Kidney glomerular epithelial cell (primary cell): ENCODE measurements at regions not wholly inside any gene's neighbourhood (a gene's known extent, or its start where the extent isn't known, plus 50 kb on each side); places are given as distances from the start of the nearest gene placed in this dataset.
"Not testable (repeated sequence)": the region's sequence is repeated elsewhere in the genome, so short reads cannot be mapped to it uniquely, and the experiment has no call there.

ENCODE experiments used
- DNase-seq: peaks from one replicate; lab custom pipeline; 2025; lab: John Stamatoyannopoulos, UW

GRCh38 chr16:66049865-66050264 is 316.6 kb upstream of the CDH5 start:
- DNase-seq = no peak

- no peak for DNase-seq
Observed at GRCh38 chr16:66045626-66046025, 320.9 kb upstream of the CDH5 start.

- no peak for DNase-seq
Observed at GRCh38 chr16:66044556-66044955, 321.9 kb upstream of the CDH5 start.

DNA sequence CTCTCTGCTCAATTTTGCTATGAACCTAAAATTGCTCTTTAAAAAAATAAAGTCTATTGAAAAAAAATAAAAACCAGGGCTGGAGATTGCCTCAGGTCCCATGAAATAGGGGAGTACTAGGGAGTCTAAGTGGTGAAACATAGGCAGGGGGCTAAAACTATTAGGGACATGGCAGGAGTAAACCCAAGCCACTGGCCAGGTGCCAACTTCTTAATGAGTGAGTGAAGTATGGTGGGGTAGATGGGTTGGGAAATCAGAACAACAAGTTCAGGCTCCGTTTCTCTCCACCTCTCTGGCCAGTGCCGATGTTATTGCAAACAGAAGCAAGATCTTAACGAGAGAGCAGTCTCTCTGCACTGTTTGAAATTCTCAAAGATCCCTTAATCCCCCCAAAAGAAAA is 322.4 kb upstream of the CDH5 start:
- no peak for DNase-seq

DNA sequence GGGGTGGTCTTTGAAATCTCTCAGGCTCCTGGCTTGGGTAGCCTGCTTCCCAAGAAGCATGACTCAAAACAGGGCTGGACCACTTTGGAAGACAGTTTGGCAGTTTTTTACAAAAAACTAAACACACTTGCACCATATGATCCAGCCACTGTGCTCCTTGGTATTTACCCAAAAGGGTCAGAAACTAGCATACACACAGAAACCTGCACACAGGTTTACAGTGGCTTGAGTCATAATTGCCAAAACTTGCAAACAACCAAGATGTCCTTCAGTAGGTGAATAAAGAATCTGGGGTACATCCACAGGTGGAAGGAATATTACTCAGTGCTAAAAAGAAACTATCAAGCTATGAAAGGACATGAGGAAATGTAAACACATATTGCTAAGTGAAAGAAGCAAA is 323.2 kb upstream of the CDH5 start:
- DNase-seq = no peak

DNA sequence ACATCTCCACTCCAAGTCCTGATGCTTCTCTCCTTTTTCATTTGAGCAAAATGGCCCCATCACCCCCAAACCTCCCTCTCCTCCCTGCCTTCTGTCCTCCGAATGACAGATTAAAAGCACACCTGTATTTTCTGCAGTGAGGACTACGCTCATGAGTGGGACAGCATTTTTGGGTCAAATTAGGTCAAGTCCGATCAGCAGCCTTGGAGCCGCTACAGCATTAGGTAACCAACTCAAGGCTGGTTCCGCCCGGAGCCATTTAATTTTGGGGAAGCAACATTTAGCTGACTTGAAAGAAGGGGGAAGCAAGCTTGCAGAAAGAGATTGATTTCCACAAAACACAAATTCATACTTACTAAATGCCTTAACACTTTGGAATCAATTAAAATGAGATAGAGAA is 324.1 kb upstream of the CDH5 start:
- DNase-seq = no peak

DNA sequence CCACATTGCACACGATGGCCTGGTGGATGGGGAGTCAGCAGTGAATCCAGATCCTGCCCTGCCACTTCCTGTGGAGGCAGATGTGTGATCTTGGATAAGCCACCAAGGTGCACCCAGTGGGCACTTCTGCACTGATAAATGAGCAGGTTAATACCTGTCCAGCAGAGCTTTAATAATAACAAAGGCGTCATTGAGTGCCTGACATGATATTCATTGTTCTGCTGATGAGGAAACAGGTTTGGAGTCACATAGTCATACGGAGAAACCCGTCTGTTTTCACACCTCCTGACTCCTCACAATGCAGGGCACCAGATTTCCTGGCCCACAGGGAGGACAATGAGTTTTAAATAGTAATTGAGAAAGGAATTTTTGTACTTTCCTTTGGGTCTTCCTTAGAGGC is 324.6 kb upstream of the CDH5 start:
- DNase-seq = no peak

DNA sequence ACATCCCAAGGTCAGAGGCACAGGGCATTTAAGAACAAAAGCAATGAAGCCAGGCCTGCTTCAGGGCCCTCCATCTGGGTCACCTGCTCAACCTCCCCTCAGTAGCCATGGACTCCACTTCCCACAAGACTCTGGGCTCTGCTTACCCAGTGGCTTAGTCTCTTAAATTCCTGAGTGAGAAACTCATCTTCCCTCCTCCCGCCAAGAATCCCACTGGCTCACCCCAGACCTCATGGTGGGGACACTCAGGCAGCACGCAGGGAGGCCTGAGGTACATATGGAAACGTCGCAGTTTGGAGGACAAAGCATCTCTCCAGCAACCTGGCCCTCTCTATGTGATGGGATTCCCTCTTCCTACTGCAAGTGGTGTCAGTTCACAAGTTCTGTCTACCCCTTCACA is 326.7 kb upstream of the CDH5 start:
- DNase-seq = no peak

DNA sequence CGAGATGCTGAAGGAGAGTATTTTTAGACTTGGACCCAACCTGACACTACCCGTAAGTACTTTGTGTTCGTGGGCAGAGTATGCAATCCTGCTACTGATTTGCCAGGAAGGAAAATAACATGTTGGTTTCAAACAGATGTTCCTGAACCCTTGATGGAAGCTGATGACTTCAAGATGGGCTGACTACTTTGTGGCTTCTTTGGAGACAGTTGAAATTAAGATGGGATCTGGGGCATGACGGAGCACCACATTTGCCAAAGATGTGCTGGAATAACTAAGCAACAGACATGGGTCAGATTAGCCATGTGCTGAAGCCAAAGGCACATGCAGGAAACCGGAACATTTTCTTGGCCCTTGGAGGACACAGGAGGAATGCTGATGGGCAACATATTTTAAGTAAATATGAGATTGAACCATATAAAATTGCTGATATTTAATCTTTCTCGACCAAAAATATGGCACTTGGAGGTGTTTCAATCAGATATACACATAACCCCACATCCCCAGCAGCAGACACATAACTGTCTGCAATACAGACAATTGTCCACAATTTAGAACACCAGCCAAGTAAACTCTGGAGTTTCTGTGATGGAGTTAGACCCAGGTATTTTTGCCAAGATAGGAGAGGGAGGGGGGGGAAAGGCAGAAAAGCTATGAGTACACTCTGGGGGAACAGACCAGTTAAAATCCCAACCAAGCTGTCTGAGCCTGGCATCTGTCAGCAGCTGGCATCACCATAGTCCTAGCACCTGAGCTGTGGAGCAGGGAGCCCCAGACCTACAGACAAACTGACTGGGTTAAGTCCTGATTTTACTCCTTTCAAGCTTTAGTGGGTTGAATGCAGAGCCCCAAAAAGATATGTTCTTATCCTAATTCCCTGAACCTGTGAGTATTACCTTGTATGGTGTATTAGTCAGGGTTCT is 329.4 kb upstream of the CDH5 start:
- no peak for DNase-seq

DNA sequence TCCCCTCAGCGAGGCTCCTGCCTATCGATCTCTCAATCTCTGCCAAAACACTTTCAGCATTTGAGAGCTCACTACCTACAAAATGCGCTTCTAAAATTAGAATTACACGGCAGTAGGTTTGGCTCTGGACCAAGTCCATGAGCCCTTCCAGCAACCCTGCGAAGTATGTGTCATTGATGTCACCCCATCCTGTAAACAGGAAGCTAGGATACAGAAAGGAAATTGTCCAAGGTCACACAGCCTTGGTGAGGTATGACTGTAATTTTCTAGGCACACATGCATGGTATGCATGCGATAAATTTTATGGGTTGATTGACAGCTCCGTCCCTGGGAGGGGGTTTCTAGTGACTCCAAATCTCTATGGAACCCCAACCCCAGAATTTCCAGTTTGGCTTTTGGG is 330.3 kb upstream of the CDH5 start:
- DNase-seq = no peak

- DNase-seq = no peak
Observed at GRCh38 chr16:66035096-66035495, 331.4 kb upstream of the CDH5 start.

GRCh38 chr16:66032841-66033240 is 333.6 kb upstream of the CDH5 start:
- no peak for DNase-seq

DNA sequence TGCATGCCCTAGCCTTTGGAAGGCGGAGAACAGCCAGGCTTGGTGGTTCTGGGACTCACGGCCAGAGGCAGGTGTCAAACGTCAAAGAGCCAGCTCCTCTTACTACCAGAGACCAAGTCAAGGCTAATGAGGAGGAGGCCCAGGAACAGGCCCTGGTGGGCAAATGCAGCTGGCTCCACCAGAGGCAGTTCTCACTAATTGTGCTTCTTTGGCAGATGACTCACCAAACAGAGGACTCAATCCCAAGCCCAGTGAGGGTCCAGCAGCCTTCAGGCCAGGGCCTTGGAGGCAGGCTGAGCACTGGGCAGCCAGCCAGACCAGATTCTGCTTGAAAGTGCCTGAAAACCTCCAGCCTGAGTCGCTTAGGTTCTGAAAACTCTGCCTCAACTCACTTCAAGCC is 336.5 kb upstream of the CDH5 start:
- no peak for DNase-seq

DNA sequence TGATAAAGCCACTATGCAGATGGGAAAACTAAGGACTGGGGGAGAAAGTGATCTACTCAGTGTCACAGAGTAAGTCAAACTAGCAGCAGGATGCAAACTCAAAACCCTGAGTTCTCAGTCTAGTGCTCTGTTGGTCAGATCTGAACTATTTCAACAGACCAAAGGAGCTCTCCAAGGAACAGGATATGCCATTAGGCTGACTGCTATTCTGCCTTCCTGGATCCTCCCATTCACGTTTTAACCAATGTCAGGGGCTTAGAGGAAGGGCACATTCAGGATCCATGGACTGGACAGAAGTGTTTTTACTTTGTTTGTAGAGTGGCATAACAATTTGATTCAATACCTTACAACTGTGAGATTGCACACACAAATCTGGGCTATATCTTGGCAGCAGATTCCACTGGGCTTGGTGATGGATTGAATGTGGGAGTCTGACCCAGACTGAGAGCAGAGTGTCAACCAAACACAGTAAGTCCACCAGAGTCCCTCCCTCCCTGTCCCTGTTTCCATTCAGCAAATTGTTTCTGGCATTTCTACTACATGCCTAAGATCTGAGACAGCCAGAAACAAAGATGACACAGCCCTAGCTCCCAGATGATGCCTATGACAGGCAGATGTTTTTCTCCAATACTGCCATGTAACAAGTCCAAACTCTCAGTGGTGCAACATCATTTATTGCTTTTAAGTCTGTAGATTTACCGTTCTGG is 337.8 kb upstream of the CDH5 start:
- no peak for DNase-seq

- DNase-seq = no peak
Observed at GRCh38 chr16:66026787-66027330, 339.6 kb upstream of the CDH5 start.

DNA sequence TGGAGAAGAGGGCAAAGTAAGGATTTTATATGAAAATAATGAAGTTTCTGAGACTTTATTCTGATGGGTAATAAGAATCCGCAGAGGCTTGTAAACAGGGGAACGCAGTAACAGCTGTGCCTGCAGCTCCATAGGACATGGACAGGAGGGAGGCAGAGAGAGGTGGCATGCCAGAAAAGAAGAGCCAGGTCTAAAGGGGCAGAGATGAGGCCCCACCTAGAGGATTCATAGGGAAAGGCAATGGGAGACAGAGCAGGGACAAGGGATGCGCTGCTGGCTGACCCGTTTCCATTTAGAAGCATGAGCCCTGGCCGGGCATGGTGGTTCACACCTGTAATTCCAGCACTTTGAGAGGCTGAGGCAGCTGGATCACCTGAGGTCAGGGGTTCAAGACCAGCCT is 340.3 kb upstream of the CDH5 start:
- no peak for DNase-seq

DNA sequence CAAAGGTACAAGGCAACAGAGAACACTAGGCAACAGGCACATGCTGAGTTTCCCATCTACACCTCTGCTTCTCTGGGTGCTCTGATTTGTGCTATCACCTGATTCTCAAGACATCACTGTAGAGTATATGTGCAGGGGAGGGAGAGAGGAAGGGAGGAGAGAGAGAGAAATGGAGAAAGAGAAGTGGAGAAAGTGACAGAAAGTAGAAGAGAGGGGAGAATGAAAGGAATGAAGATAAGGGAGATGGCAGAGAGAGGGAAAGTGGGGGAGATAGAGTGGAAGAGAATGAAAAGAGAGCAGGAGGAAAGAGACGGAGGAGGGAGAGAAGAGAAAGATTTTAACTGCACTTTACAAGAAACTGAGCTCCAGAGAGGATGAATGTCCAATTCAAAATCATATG is 340.7 kb upstream of the CDH5 start:
- DNase-seq = no peak

DNA sequence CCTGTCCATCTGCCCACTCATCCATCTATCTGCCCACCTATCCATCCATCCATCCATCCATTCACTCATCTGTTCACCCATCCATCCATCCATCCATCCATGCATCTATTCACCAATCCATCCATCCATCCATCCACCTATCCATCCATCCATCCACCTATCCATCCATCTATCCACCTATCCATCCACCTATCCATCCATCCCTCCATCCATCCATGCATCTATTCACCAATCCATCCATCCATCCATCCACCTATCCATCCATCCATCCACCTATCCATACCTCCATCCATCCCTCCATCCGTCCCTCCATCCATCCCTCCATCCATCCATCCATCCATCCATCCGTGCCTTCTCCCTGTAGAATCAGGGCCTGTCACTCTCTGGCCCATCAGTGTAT is 341.9 kb upstream of the CDH5 start:
- not testable (repeated sequence) for DNase-seq

- no peak for DNase-seq
Observed at GRCh38 chr16:66023481-66023880, 343.0 kb upstream of the CDH5 start.

- DNase-seq = no peak
Observed at GRCh38 chr16:66020642-66021041, 345.8 kb upstream of the CDH5 start.

DNA sequence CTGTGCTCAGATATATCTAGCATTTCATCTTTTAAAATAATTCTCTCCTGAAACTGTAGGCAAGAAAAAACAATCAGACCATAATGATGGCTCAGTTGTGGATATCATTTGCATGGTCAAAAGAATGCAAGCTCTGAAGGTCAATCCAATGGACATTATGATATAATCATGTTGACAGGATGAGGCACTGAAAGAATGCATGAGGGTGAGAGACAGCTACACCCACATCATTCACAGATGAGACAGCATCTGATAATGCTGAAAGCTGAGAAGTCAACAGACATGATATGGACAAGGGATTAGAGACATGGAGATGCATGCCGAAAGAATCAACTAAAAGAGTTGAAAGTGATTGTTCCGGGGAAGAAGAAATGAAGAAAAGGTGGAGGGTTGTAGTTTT is 346.4 kb upstream of the CDH5 start:
- no peak for DNase-seq

GRCh38 chr16:66019502-66019901 is 347.0 kb upstream of the CDH5 start:
- DNase-seq = not testable (repeated sequence)

- DNase-seq = no peak
Observed at GRCh38 chr16:66014221-66014620, 352.3 kb upstream of the CDH5 start.
